ENCODE measurements at regions not wholly inside any gene's neighbourhood (a gene's known extent, or its start where the extent isn't known, plus 50 kb on each side); places are given as distances from the start of the nearest gene placed in this dataset.
A peak's percentile ranks its signal among the peaks of the same experiment; 100 is the strongest.

DNA sequence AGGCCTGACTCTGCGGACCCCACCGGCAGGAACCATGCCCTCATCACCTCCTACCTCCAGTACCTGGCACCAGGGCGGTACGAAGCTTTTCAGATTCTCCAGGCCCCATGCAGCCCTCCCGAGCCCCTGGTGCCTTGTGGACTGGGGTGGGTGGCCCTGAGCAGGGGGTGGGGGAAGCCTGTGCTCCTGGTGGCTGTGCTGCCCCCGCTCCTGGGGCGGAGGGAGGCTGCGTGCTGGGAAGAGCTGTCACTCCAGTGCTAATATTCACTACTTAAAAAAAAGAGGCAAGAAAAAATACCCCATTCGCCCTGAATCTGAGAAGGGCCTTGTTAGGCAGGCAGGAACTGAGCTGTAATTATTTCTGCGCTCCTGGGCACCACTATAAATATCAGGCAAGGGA lies 111.8 kb downstream of the ENGASE start:
- DNase-seq = no peak

- DNase-seq = no peak
Measured at GRCh38 chr17:79185671-79186070, 111.0 kb downstream of the ENGASE start.

GRCh38 chr17:79184219-79184618 lies 109.6 kb downstream of the ENGASE start:
- DNase-seq = no peak

GRCh38 chr17:79183293-79184158 lies 108.9 kb downstream of the ENGASE start:
- DNase-seq = no peak

- no peak for DNase-seq
Measured at GRCh38 chr17:79183043-79183292, 108.3 kb downstream of the ENGASE start.

- no peak for DNase-seq
Measured at GRCh38 chr17:79182176-79183042, 107.8 kb downstream of the ENGASE start.

- no peak for DNase-seq
Measured at GRCh38 chr17:79180358-79181005, 105.9 kb downstream of the ENGASE start.

- no peak for DNase-seq
Measured at GRCh38 chr17:79179334-79179733, 104.7 kb downstream of the ENGASE start.

DNA sequence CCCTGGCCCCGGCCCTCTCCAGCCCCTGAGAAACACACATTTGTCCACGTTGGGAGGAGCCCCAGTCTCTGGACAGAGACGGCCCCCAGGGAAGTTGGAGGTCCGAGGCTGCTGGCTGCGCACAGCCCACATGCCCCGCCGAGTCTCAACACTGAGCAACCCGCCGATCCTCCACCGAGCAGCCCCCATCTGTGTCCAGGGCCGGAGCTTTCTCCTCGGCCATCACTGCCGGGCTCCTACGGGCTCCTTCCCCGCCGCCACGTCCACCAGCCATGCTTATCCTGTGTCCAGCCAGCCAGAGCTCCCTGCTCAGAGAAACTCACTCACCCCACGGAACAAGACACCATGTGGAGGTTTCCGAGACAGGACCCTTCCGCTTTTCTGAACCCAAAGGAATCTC lies 103.3 kb downstream of the ENGASE start:
- DNase-seq = no peak

DNA sequence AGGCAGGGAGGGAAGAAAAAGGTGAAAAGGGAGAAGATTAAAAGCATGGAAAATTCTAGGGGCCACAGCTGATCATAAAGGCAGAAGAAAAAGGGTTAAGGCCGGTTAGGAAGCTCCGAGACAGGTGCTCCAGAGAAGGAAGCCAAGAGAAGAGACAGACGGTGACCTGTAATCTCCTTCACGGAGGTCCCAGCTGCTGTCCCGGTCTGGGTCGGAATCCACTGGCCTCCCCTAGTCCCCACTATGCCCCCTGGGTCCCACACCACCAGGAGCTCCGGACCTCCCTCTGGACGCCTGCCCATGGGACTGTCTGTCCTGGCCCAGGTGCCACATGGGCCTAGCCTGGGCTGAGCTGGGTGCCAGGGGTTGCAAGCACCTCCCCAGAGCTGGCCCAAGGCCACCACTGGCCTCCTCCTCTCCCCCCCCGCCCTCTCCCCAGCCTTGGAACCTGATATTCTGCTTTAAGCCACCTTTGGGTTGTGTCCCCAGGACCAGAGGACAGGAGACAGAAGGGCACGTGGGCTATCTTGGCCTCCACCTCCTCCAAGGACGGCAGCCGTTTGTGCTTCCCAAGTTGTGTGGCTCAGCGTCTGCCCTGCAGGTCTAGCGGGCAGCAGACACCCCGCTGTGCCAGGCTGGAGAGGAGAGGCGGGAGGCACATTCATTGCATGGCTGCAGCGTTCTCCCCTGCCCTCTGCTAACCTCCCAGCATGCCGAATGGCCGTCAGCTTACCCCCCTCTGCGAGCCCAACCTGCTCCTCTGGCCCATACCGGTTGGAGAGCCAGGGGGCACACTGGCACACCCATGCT lies 102.4 kb downstream of the ENGASE start:
- DNase-seq = no peak

GRCh38 chr17:79174905-79175856 lies 100.6 kb downstream of the ENGASE start:
- no peak for DNase-seq

- DNase-seq = no peak
Measured at GRCh38 chr17:79174193-79174765, 99.7 kb downstream of the ENGASE start.

GRCh38 chr17:79171188-79171587 lies 96.6 kb downstream of the ENGASE start:
- no peak for DNase-seq

- no peak for DNase-seq
Measured at GRCh38 chr17:79169861-79170260, 95.2 kb downstream of the ENGASE start.

GRCh38 chr17:79169366-79169765 lies 94.7 kb downstream of the ENGASE start:
- DNase-seq = no peak

DNA sequence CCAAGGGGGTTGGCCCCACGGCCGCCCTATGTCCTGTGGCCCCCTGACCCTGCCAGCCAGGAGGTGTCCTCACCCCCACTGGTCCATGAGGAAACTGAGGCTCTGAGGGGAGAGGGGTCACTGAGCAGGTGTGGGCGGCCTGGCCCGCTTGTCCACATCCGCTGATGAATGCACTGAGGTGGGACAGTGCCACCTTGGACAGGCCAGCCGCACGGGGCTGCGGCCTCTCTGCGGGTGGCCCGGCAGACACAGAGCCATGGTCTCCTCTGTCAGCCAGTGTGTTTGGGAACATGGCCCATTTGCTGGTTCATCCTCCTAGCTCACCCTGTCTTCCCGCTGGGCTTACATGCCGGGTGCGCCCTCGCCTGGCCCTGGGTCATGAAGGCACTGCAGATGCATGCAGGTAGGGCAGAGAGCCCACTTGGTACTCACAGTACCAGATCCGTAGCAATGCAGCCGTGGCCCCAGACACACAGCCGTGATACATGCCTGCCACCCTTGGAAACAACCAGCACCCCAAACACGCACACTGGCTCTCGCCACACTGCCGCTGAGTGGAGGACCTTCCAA lies 93.9 kb downstream of the ENGASE start:
- peak in 1 of 2 experiments; percentile 19 for DNase-seq

- DNase-seq = no peak
Measured at GRCh38 chr17:79167486-79167885, 92.9 kb downstream of the ENGASE start.

- DNase-seq = no peak
Measured at GRCh38 chr17:79165756-79166473, 91.3 kb downstream of the ENGASE start.

- DNase-seq = no peak
Measured at GRCh38 chr17:79164913-79165695, 90.5 kb downstream of the ENGASE start.

Data from NCI-H1930 (cell line).